HG03521 (cell line): ENCODE measurements at regions not wholly inside any gene's neighbourhood (a gene's known extent, or its start where the extent isn't known, plus 50 kb on each side); places are given as distances from the start of the nearest gene placed in this dataset.

Experiments
- ATAC-seq: cut with Tn5 transposase; IDR thresholded peaks from one replicate; pipeline ENCODE4 v1.9.1; 2021; ENCODE audit warnings: mild to moderate bottlenecking, moderate library complexity; ENCODE audit not compliant: unreplicated experiment

DNA sequence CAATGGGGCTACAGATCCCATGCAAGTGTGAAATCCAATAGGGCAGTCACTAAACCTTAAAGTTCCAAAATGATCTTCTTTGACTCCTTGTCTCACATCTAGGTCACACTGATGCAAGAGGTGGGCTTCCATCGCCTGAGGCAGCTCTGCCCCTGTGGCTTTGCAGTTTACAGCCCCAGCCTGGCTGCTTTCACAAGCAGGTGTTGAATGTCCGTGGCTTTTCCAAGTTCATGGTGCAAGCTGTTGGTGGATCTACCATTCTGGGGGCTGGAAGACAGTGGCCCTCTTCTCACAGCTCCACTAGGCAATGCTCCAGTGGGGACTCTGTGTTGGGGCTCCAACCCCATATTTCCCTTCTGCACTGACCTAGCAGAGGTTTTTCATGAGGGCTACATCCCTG, 68.5 kb upstream of the PRR20G start:
- ATAC-seq = no peak

DNA sequence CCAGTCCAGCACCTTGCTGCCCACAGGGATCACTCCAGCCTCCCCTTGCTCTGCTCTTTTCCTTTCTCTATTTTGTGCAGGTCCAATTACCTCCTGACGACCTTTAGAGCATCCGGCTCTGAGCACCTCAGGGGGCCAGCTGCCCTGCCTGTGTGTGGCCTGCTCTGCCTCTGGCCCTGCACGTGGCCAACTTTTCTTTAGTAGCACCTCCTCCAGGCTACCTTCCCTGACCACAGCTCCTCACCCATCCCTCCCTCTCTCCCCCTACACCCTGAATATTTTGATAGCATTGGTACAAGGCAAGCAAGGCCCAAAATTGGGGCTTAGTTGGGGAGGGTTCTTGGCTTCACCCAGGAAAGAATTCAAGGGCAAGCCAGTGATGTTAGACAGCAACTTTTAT, 66.9 kb upstream of the PRR20G start:
- ATAC-seq = no peak

DNA sequence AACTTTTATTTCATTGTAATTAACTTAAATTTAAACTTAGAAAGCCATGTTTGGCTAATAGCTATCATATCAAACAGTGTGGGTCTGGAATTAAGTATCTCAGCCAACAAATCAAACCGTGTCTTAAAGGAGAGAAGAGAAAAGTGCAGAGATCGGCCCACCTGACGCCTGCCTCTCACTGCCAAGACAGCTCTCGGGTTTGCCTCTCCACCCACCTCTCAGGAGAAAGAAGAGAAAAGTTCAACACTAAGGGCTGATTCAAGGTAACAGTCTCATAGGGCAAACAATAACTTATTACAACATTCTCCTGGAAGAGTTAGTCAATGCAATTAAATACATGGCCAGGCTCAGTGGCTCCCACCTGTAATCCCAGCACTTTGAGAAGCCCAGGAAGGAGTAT, 64.8 kb upstream of the PRR20G start:
- ATAC-seq = no peak

DNA sequence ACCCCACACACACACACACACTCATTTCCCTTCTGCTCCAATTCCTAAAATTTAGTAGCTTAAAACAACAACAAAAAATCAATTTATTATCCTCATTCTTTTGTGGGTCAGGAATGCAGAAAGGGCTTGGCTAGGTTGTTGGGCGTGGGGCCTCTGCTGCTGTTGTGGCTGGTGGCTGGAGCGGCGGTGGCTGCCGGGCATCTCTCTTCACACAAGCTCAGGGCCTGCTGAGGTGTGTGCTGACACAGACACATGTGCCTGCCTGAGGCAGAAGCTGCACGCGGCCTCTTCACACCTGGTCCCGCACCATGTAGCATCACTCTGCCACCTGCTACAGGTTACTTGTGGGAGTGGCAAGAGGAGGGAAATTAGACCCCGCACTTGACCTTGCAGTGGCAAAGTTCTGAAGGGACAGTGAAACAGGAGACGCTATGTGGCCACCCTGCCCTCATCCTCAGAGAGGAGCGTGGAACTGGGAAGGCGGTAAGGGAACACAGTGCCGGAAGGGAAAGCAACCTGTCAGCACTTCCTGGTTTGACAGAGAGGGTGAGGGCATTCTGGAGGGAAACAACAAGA, 64.0 kb upstream of the PRR20G start:
- ATAC-seq = no peak

DNA sequence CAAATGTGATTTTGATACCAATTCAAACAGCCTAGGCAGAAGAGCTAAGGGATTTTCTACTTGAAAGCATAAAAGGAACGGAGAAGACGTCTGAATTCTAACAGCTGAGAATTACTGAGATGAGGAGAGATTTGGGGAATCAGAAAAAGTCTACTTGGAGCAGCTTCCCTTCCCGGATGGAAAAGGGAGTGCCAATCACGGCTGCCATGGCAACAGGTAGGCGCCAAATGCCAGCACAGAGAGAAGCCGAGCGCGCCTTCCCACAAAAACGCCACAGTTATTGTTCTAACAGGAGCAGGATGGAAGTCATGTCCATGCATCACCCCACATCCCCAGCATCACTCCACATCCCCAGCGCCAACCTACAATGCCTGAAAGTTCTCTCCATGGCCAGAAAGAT, 63.5 kb upstream of the PRR20G start:
- no peak for ATAC-seq

DNA sequence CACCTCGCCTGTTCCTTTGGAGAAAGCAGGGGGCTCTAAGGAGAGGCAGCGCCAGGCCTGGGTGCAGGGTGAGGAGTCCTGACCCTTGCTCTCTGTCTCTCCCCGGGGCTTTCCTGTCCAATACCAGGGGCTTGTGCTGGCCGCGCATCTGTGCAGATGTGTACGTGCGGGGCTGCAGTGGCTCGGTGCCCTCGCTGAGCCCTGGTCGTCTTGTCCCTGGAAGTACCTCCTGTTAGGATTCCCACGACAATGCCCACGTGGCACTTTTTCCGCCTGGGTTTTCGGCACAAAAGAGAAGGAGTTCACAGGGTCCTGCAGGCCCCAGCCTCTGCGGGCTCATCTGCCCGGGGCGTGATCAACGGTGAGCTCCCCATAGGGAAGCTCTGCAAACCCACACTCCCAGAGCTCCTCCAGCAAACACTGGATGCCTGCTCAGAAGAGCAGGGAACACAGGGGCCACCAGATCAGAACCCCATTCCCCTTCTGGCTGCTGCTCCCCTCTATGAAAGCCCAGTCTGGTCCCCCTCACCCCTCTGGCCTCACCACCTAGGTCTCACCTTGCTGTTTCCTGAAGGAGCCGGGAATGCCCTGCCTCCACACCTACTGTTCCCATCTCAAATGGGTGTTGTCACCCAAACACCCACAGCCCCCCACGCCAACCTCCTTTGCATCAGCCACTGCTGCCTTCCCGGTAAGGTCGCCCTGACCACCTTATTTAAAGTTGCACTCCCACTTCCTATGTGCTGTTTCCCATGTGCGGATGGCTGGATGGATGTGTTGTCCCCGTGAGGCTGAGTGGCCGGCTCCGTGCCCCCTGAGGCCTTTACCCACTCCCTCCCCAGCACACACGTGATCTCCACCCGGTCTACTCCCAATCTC, 62.6 kb upstream of the PRR20G start:
- no peak for ATAC-seq

DNA sequence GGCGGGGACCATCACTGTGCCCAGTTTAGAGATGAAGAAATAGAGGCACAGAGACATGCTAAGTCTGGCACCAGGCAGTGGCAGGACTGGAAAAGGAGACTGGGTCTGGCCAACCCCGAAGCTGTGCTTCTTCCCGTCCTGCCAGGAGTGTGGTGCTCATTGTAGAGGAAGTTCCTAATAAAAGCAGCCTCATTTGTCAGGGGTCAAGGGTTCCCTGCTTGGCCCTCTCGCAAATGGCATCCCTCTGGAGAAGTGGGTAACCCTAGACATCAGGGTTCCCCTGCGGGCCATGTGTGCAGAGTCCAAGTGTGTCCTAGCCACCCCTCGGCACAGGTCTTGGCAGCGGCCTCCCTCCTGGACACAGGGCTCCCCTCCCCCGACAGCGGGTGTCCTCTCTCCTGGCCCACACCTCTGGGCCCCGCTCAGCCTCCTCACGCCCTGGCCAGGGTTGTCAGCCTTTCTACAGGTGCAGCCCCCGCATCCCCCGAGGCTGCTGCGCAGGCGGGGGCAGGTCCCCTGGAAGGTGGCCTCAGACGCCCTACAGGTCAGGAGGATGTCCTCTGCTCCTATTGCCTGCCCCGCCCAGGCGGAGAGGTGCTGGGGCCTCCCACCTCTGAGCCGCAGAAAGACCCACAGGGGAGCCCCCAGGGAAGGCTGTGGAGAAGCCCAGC, 61.8 kb upstream of the PRR20G start:
- no peak for ATAC-seq

DNA sequence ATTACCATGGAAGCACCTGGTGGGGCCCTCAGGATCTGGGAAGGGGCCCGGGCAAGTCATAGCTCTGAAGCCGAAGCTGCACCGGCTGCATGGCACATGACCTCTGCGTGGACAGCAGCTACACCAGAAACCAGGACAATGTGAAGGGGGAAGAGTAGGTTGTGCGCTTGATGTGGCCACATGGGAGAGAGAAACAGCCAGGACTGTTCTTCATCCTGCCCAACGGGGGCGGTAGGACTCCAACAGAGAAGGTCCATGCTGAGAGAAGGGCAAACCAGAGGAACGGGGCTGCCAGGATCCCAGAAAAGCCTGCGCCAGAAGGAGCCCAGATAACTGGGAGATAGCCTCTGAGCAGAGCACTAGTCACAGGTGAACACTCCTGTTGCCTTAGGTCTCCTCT, 54.9 kb upstream of the PRR20G start:
- ATAC-seq = no peak

DNA sequence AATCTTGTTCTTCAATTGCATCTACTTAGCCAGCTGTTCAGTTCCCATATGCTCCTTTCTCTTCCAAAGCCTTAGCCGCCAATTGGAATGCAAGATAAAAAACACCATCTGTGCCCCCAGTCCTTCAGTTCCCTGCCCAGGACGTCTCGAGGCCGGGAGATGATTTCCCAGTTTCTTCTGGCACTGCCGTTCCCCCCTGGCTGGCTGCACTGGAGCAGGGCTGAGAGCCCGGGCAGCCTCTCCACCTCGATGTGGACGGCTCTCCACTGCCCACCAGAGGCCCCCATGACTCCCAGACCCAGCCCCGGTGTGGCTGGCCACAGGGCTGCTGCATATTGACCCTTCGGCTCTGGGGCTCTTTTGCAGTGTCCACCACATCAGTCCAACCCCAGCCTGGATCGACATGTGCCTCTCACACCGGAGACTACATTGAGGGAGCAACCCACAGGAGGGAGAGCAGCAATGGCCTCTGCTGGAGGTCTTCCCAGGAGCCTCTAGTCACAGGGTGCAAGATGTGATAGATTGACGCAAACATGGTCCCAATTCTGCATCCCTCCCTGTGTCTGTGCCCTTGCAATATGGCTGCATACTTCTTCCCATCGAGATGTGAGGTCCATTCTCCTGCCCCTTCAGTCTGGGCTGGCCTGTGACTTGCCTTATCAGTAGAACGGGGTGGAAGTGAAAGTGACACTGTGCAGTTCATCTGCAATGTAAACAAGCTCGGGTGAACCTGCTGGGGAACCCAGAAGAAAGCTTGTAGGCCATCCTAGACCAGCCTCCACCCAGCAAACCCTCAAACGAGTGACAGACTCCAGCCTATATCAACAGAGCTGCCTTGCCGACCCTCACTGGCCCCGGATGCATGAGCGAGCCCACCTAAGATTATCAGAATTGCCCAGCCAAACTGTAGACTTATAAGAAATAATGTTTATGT, 52.3 kb upstream of the PRR20G start:
- ATAC-seq = no peak

DNA sequence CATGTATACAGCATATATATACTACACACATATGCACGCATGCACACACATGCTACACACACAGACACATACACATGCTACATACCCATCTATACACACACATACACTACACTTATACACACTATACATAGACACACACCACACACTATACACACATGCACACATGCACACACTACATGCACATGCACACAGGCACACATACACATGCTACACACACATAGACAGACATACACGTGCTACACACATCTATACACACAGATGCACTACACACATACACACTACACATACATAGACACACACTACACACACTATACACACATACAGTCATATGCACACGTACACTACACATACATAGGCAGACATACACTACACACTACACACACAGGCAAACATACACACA, 51.2 kb upstream of the PRR20G start:
- no peak for ATAC-seq

DNA sequence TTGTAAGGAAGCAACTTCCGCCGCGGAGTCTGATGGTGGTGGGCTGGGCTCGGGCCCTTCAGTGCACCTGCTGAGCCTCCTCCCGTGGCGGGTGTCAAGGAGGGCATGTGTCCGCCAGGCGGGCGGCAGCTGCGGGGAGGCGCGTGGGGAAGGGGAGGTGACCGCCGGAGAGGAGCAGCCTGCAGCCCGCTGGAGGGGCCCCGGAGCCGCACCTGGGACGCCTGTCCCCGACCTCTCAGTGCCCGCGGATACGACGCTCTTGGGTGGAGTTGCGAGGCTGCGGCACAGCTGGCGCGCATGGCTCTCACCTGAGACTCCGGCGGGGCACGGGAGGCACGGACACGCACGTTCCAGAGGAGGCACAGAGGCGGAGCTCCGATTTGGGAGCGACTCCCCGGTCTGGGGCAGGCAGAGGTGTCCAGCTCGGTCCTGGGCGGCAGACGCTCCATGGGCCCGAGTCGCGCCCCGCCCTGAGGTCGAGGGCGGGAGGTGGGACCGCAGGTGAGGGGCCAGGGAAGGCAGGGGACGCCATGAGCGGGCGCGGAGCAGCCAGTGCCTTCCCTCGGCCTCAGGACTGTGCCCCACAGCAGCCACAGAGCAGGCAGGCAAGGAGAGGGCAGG, 50.2 kb upstream of the PRR20G start:
- ATAC-seq = no peak
